ENCODE measurements at regions not wholly inside any gene's neighbourhood (a gene's known extent, or its start where the extent isn't known, plus 50 kb on each side); places are given as distances from the start of the nearest gene placed in this dataset.

GRCh38 chr7:42403831-42404230, 166.8 kb upstream of the GLI3 start:
- no peaks in the 10 kb centered on the region for H3K36me3 ChIP-seq (ENCODE audit: insufficient read depth, low read length)
- H3K4me3 ChIP-seq (ENCODE audit: low read depth in 1 of 2, low read length in 2 of 2), result no peak overlapping the region
- no peak overlapping the region for H3K9ac ChIP-seq (ENCODE audit: low read depth, low read length)
- no peaks in the 10 kb centered on the region for H3K9me3 ChIP-seq (ENCODE audit: insufficient read depth, low read length, severe bottlenecking)
- H3K4me1 ChIP-seq (ENCODE audit: insufficient read depth, low read length), result no peaks in the 10 kb centered on the region
- no peak overlapping the region for H3K27ac ChIP-seq (ENCODE audit: low read length)
- DNase-seq, result no peak
- H2AFZ ChIP-seq (ENCODE audit: low read depth, low read length), result no peak overlapping the region
- peaks cover 14% of the 10 kb centered on the region for H3K27me3 ChIP-seq (ENCODE audit: insufficient read depth, low read length, poor library complexity)
- TF ChIP-seq, protein P1, sequence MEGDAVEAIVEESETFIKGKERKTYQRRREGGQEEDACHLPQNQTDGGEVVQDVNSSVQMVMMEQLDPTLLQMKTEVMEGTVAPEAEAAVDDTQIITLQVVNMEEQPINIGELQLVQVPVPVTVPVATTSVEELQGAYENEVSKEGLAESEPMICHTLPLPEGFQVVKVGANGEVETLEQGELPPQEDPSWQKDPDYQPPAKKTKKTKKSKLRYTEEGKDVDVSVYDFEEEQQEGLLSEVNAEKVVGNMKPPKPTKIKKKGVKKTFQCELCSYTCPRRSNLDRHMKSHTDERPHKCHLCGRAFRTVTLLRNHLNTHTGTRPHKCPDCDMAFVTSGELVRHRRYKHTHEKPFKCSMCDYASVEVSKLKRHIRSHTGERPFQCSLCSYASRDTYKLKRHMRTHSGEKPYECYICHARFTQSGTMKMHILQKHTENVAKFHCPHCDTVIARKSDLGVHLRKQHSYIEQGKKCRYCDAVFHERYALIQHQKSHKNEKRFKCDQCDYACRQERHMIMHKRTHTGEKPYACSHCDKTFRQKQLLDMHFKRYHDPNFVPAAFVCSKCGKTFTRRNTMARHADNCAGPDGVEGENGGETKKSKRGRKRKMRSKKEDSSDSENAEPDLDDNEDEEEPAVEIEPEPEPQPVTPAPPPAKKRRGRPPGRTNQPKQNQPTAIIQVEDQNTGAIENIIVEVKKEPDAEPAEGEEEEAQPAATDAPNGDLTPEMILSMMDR (IDR thresholded peaks at IDR 0.05; ENCODE audit: borderline replicate concordance, extremely low read depth, low read length, poor library complexity, severe bottlenecking), result no peak
- TF ChIP-seq EZH2 (IDR thresholded peaks at IDR 0.05; ENCODE audit: borderline replicate concordance, low read depth, low read length, severe bottlenecking), result no peak
- ATAC-seq (ENCODE audit: insufficient read depth, low read depth), result no peak
- H3K4me2 ChIP-seq (ENCODE audit: insufficient read depth, low read length), result no peak overlapping the region
- no peaks in the 10 kb centered on the region for H4K20me1 ChIP-seq (ENCODE audit: insufficient read depth, low read length)
- no peaks in the 10 kb centered on the region for H3K79me2 ChIP-seq (ENCODE audit: insufficient read depth, low read length)

GRCh38 chr7:42400961-42401360, 164.0 kb upstream of the GLI3 start:
- H4K20me1 ChIP-seq (ENCODE audit: insufficient read depth, low read length), result no peaks in the 10 kb centered on the region
- TF ChIP-seq, protein P1 (IDR thresholded peaks at IDR 0.05; ENCODE audit: borderline replicate concordance, extremely low read depth, low read length, poor library complexity, severe bottlenecking), result no peak
- no peak for TF ChIP-seq EZH2 (IDR thresholded peaks at IDR 0.05; ENCODE audit: borderline replicate concordance, low read depth, low read length, severe bottlenecking)
- DNase-seq (no peak), ATAC-seq (ENCODE audit: insufficient read depth, low read depth) (no peak)
- no peaks in the 10 kb centered on the region for H3K36me3 ChIP-seq (ENCODE audit: insufficient read depth, low read length)
- no peak overlapping the region for H3K4me3 ChIP-seq (ENCODE audit: low read depth in 1 of 2, low read length in 2 of 2)
- no peaks in the 10 kb centered on the region for H3K79me2 ChIP-seq (ENCODE audit: insufficient read depth, low read length)
- H2AFZ ChIP-seq (ENCODE audit: low read depth, low read length), result no peak overlapping the region
- H3K4me1 ChIP-seq (ENCODE audit: insufficient read depth, low read length), result no peaks in the 10 kb centered on the region
- peaks cover 22% of the 10 kb centered on the region for H3K27me3 ChIP-seq (ENCODE audit: insufficient read depth, low read length, poor library complexity)
- no peak overlapping the region for H3K4me2 ChIP-seq (ENCODE audit: insufficient read depth, low read length)
- H3K27ac ChIP-seq (ENCODE audit: low read length), result no peak overlapping the region
- H3K9me3 ChIP-seq (ENCODE audit: insufficient read depth, low read length, severe bottlenecking), result no peaks in the 10 kb centered on the region
- no peak overlapping the region for H3K9ac ChIP-seq (ENCODE audit: low read depth, low read length)

DNA sequence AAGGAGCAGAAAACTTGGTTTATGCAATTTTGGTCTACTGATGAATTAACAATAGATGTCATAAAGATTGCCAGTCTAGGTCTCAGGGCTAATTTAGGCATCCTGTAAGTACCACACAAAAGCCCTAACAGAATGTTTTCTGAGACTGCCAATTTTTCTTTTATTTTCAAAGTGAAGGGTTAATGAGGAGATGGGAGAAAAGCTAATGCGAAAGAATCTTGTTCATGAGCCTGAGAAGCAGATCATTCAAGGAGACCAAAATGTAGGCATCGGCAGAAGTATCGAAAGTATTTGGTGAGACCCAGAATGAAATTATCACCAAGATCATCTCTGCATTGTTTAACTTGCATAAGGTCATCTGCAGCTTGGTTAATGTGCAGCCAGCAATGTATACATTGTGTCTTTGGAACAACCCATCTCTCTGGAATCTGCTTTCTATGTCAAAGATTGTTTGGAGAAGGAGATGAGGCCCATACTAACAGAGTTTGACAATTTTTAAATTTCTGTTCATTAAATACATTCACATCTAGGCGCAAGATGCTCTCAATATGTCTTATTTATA, 163.3 kb upstream of the GLI3 start:
- no peaks in the 10 kb centered on the region for H3K4me1 ChIP-seq (ENCODE audit: insufficient read depth, low read length)
- no peaks in the 10 kb centered on the region for H3K9me3 ChIP-seq (ENCODE audit: insufficient read depth, low read length, severe bottlenecking)
- TF ChIP-seq, protein P1 (IDR thresholded peaks at IDR 0.05; ENCODE audit: borderline replicate concordance, extremely low read depth, low read length, poor library complexity, severe bottlenecking), result no peak
- TF ChIP-seq EZH2 (IDR thresholded peaks at IDR 0.05; ENCODE audit: borderline replicate concordance, low read depth, low read length, severe bottlenecking), result no peak
- DNase-seq (no peak), ATAC-seq (ENCODE audit: insufficient read depth, low read depth) (no peak)
- H3K79me2 ChIP-seq (ENCODE audit: insufficient read depth, low read length), result no peaks in the 10 kb centered on the region
- no peak overlapping the region for H3K9ac ChIP-seq (ENCODE audit: low read depth, low read length)
- H3K4me2 ChIP-seq (ENCODE audit: insufficient read depth, low read length), result no peak overlapping the region
- H3K27me3 ChIP-seq (ENCODE audit: insufficient read depth, low read length, poor library complexity), result peaks cover 22% of the 10 kb centered on the region
- H4K20me1 ChIP-seq (ENCODE audit: insufficient read depth, low read length), result no peaks in the 10 kb centered on the region
- H2AFZ ChIP-seq (ENCODE audit: low read depth, low read length), result no peak overlapping the region
- H3K4me3 ChIP-seq (ENCODE audit: low read depth in 1 of 2, low read length in 2 of 2), result no peak overlapping the region
- no peak overlapping the region for H3K27ac ChIP-seq (ENCODE audit: low read length)
- no peaks in the 10 kb centered on the region for H3K36me3 ChIP-seq (ENCODE audit: insufficient read depth, low read length)

GRCh38 chr7:42395607-42396006, 158.6 kb upstream of the GLI3 start:
- Histone ChIP-seq H4K20me1 (ENCODE audit: insufficient read depth, low read length) (no peaks in the 10 kb centered on the region), H3K79me2 (ENCODE audit: insufficient read depth, low read length) (no peaks in the 10 kb centered on the region), H3K4me2 (ENCODE audit: insufficient read depth, low read length) (no peak overlapping the region), H3K27ac (ENCODE audit: low read length) (no peak overlapping the region), H3K9me3 (ENCODE audit: insufficient read depth, low read length, severe bottlenecking) (no peaks in the 10 kb centered on the region), H3K4me1 (ENCODE audit: insufficient read depth, low read length) (no peaks in the 10 kb centered on the region), H3K9ac (ENCODE audit: low read depth, low read length) (no peak overlapping the region), H2AFZ (ENCODE audit: low read depth, low read length) (no peak overlapping the region), H3K4me3 (ENCODE audit: low read depth in 1 of 2, low read length in 2 of 2) (no peak overlapping the region), H3K36me3 (ENCODE audit: insufficient read depth, low read length) (no peaks in the 10 kb centered on the region), H3K27me3 (ENCODE audit: insufficient read depth, low read length, poor library complexity) (peaks cover 22% of the 10 kb centered on the region)
- DNase-seq (no peak), ATAC-seq (ENCODE audit: insufficient read depth, low read depth) (no peak)
- TF ChIP-seq EZH2 (IDR thresholded peaks at IDR 0.05; ENCODE audit: borderline replicate concordance, low read depth, low read length, severe bottlenecking), result no peak
- TF ChIP-seq, protein P1 (IDR thresholded peaks at IDR 0.05; ENCODE audit: borderline replicate concordance, extremely low read depth, low read length, poor library complexity, severe bottlenecking), result no peak

Data from DND-41 (cell line).